Hepatocyte (in vitro differentiated cells): ENCODE measurements at regions not wholly inside any gene's neighbourhood (a gene's known extent, or its start where the extent isn't known, plus 50 kb on each side); places are given as distances from the start of the nearest gene placed in this dataset.

Experiments used
- DNase-seq: peaks from one replicate; pipeline ENCODE4 v3.0.0-alpha.2; 2016; ENCODE audit warnings: low spot score
- H2AFZ ChIP-seq: fragments of 200-600 bp; sonication (generic); 2 replicates; pipeline ENCODE4 v1.6.0; 2016; ENCODE audit warnings: antibody characterized with exemption, mild to moderate bottlenecking
- H3K27ac ChIP-seq: fragments of 200-600 bp; sonication (generic); 2 replicates; pipeline ENCODE4 v1.5.1; 2016; ENCODE audit warnings: mild to moderate bottlenecking
- H3K27me3 ChIP-seq: fragments of 200-600 bp; sonication (generic); 2 replicates; pipeline ENCODE4 v1.6.1; 2016
- H3K36me3 ChIP-seq: fragments of 200-600 bp; sonication (generic); replicated peaks from 2 replicates; pipeline ENCODE4 v1.5.1; 2016; ENCODE audit warnings: low read depth; ENCODE audit not compliant: insufficient read depth
- H3K4me1 ChIP-seq: fragments of 200-600 bp; sonication (generic); 2 replicates; pipeline ENCODE4 v1.5.1; 2016; ENCODE audit warnings: mild to moderate bottlenecking, moderate library complexity; ENCODE audit not compliant: insufficient read depth
- H3K4me2 ChIP-seq: fragments of 200-600 bp; sonication (generic); 2 replicates; pipeline ENCODE4 v1.6.0; 2016
- H3K4me3 ChIP-seq: fragments of 200-600 bp; sonication (generic); 2 replicates; pipeline ENCODE4 v1.5.1; 2016; ENCODE audit warnings: mild to moderate bottlenecking
- H3K79me2 ChIP-seq: fragments of 200-600 bp; sonication (generic); 2 replicates; pipeline ENCODE4 v1.6.0; 2017; ENCODE audit warnings: mild to moderate bottlenecking
- H3K9me2 ChIP-seq: fragments of 200-600 bp; sonication (generic); replicated peaks from 2 replicates; pipeline ENCODE4 v1.6.0; 2017; ENCODE audit warnings: mild to moderate bottlenecking; ENCODE audit not compliant: insufficient read depth
- H3K9me3 ChIP-seq: fragments of 200-600 bp; sonication (generic); 2 replicates; pipeline ENCODE4 v1.5.1; 2016; ENCODE audit warnings: low read depth, mild to moderate bottlenecking
- H4K20me1 ChIP-seq: fragments of 200-600 bp; sonication (generic); 2 replicates; pipeline ENCODE4 v1.6.0; 2016; ENCODE audit warnings: mild to moderate bottlenecking; ENCODE audit not compliant: insufficient read depth, poor library complexity, severe bottlenecking
- EZH2 ChIP-seq: fragments of 200-600 bp; sonication (generic); IDR thresholded peaks from 2 replicates; pipeline ENCODE4 v1.6.1; 2016; ENCODE audit warnings: antibody characterized with exemption, mild to moderate bottlenecking, borderline replicate concordance
- EZH2phosphoT487 ChIP-seq: fragments of 200-600 bp; sonication (generic); IDR thresholded peaks from one replicate; pipeline ENCODE4 v1.6.1; 2018; ENCODE audit warnings: antibody characterized with exemption, mild to moderate bottlenecking, low read depth, moderate library complexity; ENCODE audit not compliant: unreplicated experiment, severe bottlenecking
- WGBS: methylation state at CpG from one replicate; pipeline ENCODE4 v1.1.6; 2016; ENCODE audit warnings: low lambda C conversion rate; ENCODE audit errors: missing lambda C conversion rate; 5-methylcytosine and 5-hydroxymethylcytosine counted together
- TF ChIP-seq, protein P1 (sequence below): fragments of 200-600 bp; sonication (generic); IDR thresholded peaks from 2 replicates; pipeline ENCODE4 v1.5.1; 2016; ENCODE audit warnings: antibody characterized with exemption, mild to moderate bottlenecking; ENCODE audit not compliant: poor library complexity

DNA sequence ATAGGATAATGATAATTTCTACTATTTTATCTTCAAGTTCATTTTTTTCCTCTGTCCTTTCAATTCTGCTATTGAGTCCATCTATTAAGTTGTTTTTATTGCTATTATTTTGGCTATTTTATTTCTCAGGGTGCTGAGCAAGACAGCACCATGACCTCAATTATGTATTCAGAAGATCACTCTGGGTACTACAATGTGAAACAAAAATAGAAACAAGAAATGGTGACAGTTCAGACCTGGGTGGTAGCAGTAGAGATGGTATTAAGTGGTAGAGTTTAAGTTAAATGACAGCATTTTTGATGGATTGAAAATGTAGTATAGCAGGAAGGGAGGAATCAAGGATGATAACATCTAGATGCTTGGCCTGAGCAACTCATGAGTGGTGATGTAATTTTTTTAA is 655.3 kb upstream of the PLXNA2 start:
- Histone ChIP-seq H3K27me3 (no peaks in the 10 kb centered on the region), H4K20me1 (no peaks in the 10 kb centered on the region), H3K36me3 (no peaks in the 10 kb centered on the region), H3K27ac (no peak overlapping the region), H3K9me2 (no peaks in the 10 kb centered on the region), H3K4me2 (no peak overlapping the region), H3K9me3 (no peaks in the 10 kb centered on the region), H3K79me2 (no peaks in the 10 kb centered on the region), H3K4me1 (no peaks in the 10 kb centered on the region), H2AFZ (no peak overlapping the region), H3K4me3 (no peak overlapping the region)
- TF ChIP-seq EZH2: no peak
- TF ChIP-seq, protein P1, sequence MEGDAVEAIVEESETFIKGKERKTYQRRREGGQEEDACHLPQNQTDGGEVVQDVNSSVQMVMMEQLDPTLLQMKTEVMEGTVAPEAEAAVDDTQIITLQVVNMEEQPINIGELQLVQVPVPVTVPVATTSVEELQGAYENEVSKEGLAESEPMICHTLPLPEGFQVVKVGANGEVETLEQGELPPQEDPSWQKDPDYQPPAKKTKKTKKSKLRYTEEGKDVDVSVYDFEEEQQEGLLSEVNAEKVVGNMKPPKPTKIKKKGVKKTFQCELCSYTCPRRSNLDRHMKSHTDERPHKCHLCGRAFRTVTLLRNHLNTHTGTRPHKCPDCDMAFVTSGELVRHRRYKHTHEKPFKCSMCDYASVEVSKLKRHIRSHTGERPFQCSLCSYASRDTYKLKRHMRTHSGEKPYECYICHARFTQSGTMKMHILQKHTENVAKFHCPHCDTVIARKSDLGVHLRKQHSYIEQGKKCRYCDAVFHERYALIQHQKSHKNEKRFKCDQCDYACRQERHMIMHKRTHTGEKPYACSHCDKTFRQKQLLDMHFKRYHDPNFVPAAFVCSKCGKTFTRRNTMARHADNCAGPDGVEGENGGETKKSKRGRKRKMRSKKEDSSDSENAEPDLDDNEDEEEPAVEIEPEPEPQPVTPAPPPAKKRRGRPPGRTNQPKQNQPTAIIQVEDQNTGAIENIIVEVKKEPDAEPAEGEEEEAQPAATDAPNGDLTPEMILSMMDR: no peak
- TF ChIP-seq EZH2phosphoT487: no peak
- no peak for DNase-seq

DNA sequence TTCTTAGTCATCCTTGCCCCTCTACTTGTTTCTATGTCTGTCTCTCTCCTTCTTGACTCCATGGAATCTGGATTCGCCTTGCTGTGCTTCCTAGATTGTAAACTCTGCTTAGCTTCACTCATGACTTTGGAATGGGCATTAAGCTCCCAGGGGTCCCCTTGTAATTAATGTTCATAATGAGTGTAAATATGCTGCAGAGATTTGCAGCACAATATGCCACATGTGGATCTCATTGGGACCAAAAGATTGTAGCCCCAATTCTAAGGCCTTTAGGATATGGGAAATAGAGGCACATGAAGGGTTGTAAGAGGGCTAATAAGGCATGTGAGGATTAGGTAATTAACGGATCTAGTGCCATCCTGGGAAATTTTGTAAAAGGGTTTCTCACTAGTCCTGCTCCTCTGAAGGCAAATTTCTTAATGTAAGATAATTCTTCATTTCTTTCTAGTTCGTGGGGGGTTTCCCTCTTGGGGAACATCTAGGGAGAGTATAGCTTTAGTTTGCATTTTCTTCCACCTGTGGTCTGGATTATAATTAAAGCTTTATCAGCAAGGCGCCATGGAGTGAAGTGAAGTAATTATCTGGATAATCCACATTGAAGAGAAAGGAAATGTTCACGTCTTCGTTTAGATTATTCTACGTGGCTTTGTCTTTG is 659.2 kb upstream of the PLXNA2 start:
- no peaks in the 10 kb centered on the region for H3K27me3 ChIP-seq
- TF ChIP-seq EZH2 (no peak), EZH2phosphoT487 (no peak)
- TF ChIP-seq, protein P1: no peak

DNA sequence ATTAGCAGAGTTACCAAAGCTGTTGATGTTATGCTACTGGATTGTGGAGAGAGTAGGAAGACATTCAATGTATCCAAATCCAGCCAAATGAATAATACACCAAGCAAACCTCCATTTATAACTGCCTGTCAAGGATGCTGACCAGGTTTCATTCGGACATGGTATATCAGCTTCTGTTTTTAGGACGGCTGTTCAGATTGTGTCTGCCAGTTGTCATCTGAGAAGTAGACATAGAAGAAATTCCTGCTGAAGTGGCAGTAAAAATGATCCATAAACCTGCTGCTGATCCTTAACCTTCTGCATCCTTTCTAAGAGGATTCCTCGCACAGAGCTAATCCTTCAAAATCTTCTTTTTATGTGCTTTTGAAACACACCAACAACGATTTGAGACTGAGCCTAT is 663.6 kb upstream of the PLXNA2 start:
- Histone ChIP-seq H2AFZ (no peak overlapping the region), H3K79me2 (no peaks in the 10 kb centered on the region), H3K36me3 (no peaks in the 10 kb centered on the region), H3K4me1 (no peaks in the 10 kb centered on the region), H3K27ac (no peak overlapping the region), H3K9me2 (no peaks in the 10 kb centered on the region), H3K9me3 (no peaks in the 10 kb centered on the region), H4K20me1 (no peaks in the 10 kb centered on the region), H3K4me3 (no peak overlapping the region), H3K4me2 (no peak overlapping the region), H3K27me3 (no peaks in the 10 kb centered on the region)
- no peak for DNase-seq
- WGBS: 39% methylated on average over 4 of the region's 4 CpGs
- no peak for TF ChIP-seq EZH2phosphoT487
- TF ChIP-seq EZH2: no peak
- TF ChIP-seq, protein P1: no peak

More for the DNA sequence above, 659.2 kb upstream of the PLXNA2 start:
- no peak for DNase-seq
- no peaks in the 10 kb centered on the region for H3K4me1 ChIP-seq
- H3K9me3 ChIP-seq: no peaks in the 10 kb centered on the region
- H3K9me2 ChIP-seq: no peaks in the 10 kb centered on the region
- no peaks in the 10 kb centered on the region for H3K79me2 ChIP-seq
- no peaks in the 10 kb centered on the region for H4K20me1 ChIP-seq
- WGBS: 86% methylated on average over 7 of the region's 7 CpGs
- no peak overlapping the region for H2AFZ ChIP-seq
- no peak overlapping the region for H3K4me2 ChIP-seq
- no peak overlapping the region for H3K27ac ChIP-seq
- H3K36me3 ChIP-seq: no peaks in the 10 kb centered on the region
- H3K4me3 ChIP-seq: no peak overlapping the region
